ENCODE measurements at regions not wholly inside any gene's neighbourhood (a gene's known extent, or its start where the extent isn't known, plus 50 kb on each side); places are given as distances from the start of the nearest gene placed in this dataset.

- H3K27me3 ChIP-seq (ENCODE audit: control insufficient read depth, insufficient read depth, low read length) = no peaks in the 10 kb centered on the region
- ChIA-PET POLR2A (no interaction called here), CTCF (interaction anchor here (1.3 kb wide), 1 partner anchor 22 kb away, joined by 4 read pairs; no protein-coding TSS in a partner anchor)
- no peak for TF ChIP-seq CTCF (IDR thresholded peaks at IDR 0.05; ENCODE audit: insufficient read depth, low read depth, low read length)
- DNase-seq (ENCODE audit: low read depth) = no peak
- no peak overlapping the region for H3K4me3 ChIP-seq (ENCODE audit: low read depth, low read length)
- no peaks in the 10 kb centered on the region for H3K36me3 ChIP-seq (ENCODE audit: control insufficient read depth, insufficient read depth, low read length)
Observed at GRCh38 chrX:40177942-40178715, 80.4 kb upstream of the BCOR start.

- CTCF ChIA-PET = interaction anchor here (1.2 to 1.3 kb wide), 2 partner anchors 12 to 23 kb away, joined by 3 to 4 read pairs; no protein-coding TSS in a partner anchor
Observed at GRCh38 chrX:40177489-40177888, 79.7 kb upstream of the BCOR start.

GRCh38 chrX:40177117-40177430 lies 79.3 kb upstream of the BCOR start:
- TF ChIP-seq CTCF (IDR thresholded peaks at IDR 0.05; ENCODE audit: insufficient read depth, low read depth, low read length) = no peak
- DNase-seq (ENCODE audit: low read depth) = no peak
- ChIA-PET POLR2A (interaction anchor here (0.5 kb wide), 1 partner anchor 328 kb away, joined by 4 read pairs; no protein-coding TSS in a partner anchor), CTCF (interaction anchor here (1.2 kb wide), 1 partner anchor 12 kb away, joined by 3 read pairs; no protein-coding TSS in a partner anchor)
- H3K4me3 ChIP-seq (ENCODE audit: low read depth, low read length) = peak overlapping the region; percentile 49
- H3K27me3 ChIP-seq (ENCODE audit: control insufficient read depth, insufficient read depth, low read length) = no peaks in the 10 kb centered on the region
- H3K36me3 ChIP-seq (ENCODE audit: control insufficient read depth, insufficient read depth, low read length) = no peaks in the 10 kb centered on the region

More at GRCh38 chrX:40177489-40177888, 79.7 kb upstream of the BCOR start:
- DNase-seq (ENCODE audit: low read depth) = no peak
- no peak overlapping the region for H3K4me3 ChIP-seq (ENCODE audit: low read depth, low read length)
- H3K27me3 ChIP-seq (ENCODE audit: control insufficient read depth, insufficient read depth, low read length) = no peaks in the 10 kb centered on the region
- no peak for TF ChIP-seq CTCF (IDR thresholded peaks at IDR 0.05; ENCODE audit: insufficient read depth, low read depth, low read length)
- no peaks in the 10 kb centered on the region for H3K36me3 ChIP-seq (ENCODE audit: control insufficient read depth, insufficient read depth, low read length)
- POLR2A ChIA-PET = interaction anchor here (0.5 kb wide), 1 partner anchor 328 kb away, joined by 4 read pairs; no protein-coding TSS in a partner anchor

- ChIA-PET POLR2A (no interaction called here), CTCF (interaction anchor here (1.2 kb wide), 1 partner anchor 13 kb away, joined by 3 read pairs; no protein-coding TSS in a partner anchor)
- TF ChIP-seq CTCF (IDR thresholded peaks at IDR 0.05; ENCODE audit: insufficient read depth, low read depth, low read length) = no peak
- no peak for DNase-seq (ENCODE audit: low read depth)
- Histone ChIP-seq H3K27me3 (ENCODE audit: control insufficient read depth, insufficient read depth, low read length) (no peaks in the 10 kb centered on the region), H3K36me3 (ENCODE audit: control insufficient read depth, insufficient read depth, low read length) (no peaks in the 10 kb centered on the region), H3K4me3 (ENCODE audit: low read depth, low read length) (peak overlapping the region; percentile 49)
Observed at GRCh38 chrX:40176351-40177116, 78.8 kb upstream of the BCOR start.

All from BJ (cell line).